Central memory CD8-positive, alpha-beta T cell (primary cell): ENCODE measurements at regions not wholly inside any gene's neighbourhood (a gene's known extent, or its start where the extent isn't known, plus 50 kb on each side); places are given as distances from the start of the nearest gene placed in this dataset.

ENCODE experiments used
- ATAC-seq: fragments of 150-1000 bp; cut with Tn5 transposase; replicated peaks from 2 replicates; pipeline ENCODE4 v1.10.0; 2022; ENCODE audit warnings: mild to moderate bottlenecking, moderate FRiP score, moderate number of reproducible peaks; ENCODE audit not compliant: poor library complexity, severe bottlenecking; ENCODE audit errors: extremely low read depth
- DNase-seq, 2 donors: peaks; one replicate each; pipeline ENCODE4 v3.0.0; 2021; ENCODE audit warnings: low spot score in 2 of 2
- H3K27ac Mint-ChIP-seq: one replicate; pipeline ENCODE4 v1.8.0; 2022; ENCODE audit warnings: low read depth, mild to moderate bottlenecking, moderate library complexity, mixed read lengths
- H3K27me3 Mint-ChIP-seq: one replicate; pipeline ENCODE4 v1.8.0; 2022; ENCODE audit warnings: mixed read lengths
- H3K36me3 Mint-ChIP-seq: one replicate; pipeline ENCODE4 v1.8.0; 2022; ENCODE audit warnings: mild to moderate bottlenecking, moderate library complexity, mixed read lengths; ENCODE audit not compliant: insufficient read depth
- H3K4me1 Mint-ChIP-seq: one replicate; pipeline ENCODE4 v1.8.0; 2022; ENCODE audit warnings: mixed read lengths
- H3K4me3 Mint-ChIP-seq: one replicate; pipeline ENCODE4 v1.8.0; 2022; ENCODE audit warnings: mild to moderate bottlenecking, moderate library complexity, mixed read lengths
- H3K9me3 Mint-ChIP-seq: one replicate; pipeline ENCODE4 v1.8.0; 2022; ENCODE audit warnings: mixed read lengths

- H3K36me3 Mint-ChIP-seq, result peaks cover 1% of the 10 kb centered on the region
- no peak overlapping the region for H3K4me3 Mint-ChIP-seq
- no peaks in the 10 kb centered on the region for H3K4me1 Mint-ChIP-seq
- no peaks in the 10 kb centered on the region for H3K9me3 Mint-ChIP-seq
- DNase-seq (no peak), ATAC-seq (no peak)
- H3K27ac Mint-ChIP-seq, result no peak overlapping the region
- H3K27me3 Mint-ChIP-seq, result peaks cover 31% of the 10 kb centered on the region
These were observed 103.5 kb upstream of the HS3ST3A1 start for GRCh38 chr17:13705221-13705620.

GRCh38 chr17:13721705-13722104, 120.0 kb upstream of the HS3ST3A1 start:
- Mint-ChIP-seq H3K36me3 (no peaks in the 10 kb centered on the region), H3K9me3 (no peaks in the 10 kb centered on the region), H3K27ac (no peak overlapping the region), H3K4me1 (no peaks in the 10 kb centered on the region), H3K4me3 (no peak overlapping the region), H3K27me3 (peaks cover 36% of the 10 kb centered on the region)
- ATAC-seq (no peak), DNase-seq (no peak)

DNA sequence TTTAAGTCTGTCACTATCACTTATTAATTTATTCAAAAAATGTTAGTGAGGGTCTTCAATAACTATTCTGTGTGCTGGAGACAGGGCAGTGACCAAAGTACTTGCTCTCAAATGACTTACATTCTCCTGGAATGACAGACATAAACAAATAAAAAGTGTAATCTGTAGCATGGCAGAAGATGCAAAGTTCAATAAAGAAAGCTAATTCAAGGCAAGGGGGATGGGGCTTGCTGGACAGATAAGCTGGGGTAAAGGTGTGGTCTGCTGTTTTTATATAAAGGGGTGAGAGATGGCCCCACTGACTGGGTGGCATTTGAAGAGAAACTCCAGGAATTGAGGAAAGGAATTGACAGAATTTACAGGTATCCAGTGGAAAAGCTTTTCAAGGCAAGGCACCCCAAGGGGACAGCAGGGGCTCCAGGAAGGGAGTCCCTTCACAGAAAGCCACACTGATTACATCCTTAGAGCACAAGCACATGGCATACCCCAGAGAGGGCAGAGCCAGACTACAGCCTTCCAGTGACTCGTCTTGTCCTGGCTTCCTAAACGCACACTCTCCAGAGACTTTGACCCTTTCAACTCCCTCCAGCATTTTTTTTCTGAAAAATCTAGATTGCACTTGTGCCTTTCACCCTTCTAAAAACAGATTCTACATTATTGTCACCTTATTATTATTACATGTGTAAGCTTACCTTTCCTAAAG, 123.7 kb upstream of the HS3ST3A1 start:
- H3K9me3 Mint-ChIP-seq, result no peaks in the 10 kb centered on the region
- H3K36me3 Mint-ChIP-seq, result no peaks in the 10 kb centered on the region
- no peak overlapping the region for H3K4me3 Mint-ChIP-seq
- DNase-seq (no peak), ATAC-seq (no peak)
- H3K27me3 Mint-ChIP-seq, result peaks cover 26% of the 10 kb centered on the region
- H3K27ac Mint-ChIP-seq, result no peak overlapping the region
- H3K4me1 Mint-ChIP-seq, result no peaks in the 10 kb centered on the region

DNA sequence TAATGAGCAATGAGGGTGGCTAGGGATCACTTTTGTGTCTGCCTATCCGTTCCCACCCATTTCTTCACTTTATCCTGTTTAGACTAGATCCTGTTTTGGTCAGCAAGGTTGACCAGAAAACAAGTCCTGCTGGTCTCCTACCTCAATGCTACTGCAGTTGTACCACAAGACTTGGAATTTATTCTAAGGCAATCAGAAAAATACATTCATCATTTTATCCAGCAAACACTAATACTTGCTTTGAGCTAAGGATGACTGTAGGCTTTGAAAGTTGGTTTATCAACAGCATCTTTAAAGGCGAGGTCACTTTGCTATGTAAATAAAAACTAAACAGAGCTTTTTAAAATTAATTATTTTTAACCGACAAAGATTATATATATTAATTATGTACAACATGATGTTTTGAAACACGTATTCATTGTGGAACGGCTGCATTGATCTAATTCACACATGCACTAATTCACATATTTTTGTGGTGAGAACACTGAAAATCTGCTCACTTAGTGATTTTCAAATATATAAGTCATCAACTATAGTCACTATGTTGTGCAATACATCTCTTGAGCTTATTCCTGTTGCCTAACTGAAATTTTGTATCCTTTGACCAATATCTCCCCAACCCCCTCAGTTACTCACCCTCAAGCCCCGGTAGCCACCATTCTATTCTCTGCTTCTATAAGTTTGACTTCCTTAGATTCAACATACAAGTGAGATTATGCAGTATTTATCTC, 125.9 kb upstream of the HS3ST3A1 start:
- Mint-ChIP-seq H3K36me3 (no peaks in the 10 kb centered on the region), H3K27me3 (peaks cover 26% of the 10 kb centered on the region), H3K9me3 (no peaks in the 10 kb centered on the region), H3K4me3 (no peak overlapping the region), H3K27ac (no peak overlapping the region), H3K4me1 (no peaks in the 10 kb centered on the region)
- no peak for ATAC-seq
- no peak for DNase-seq

DNA sequence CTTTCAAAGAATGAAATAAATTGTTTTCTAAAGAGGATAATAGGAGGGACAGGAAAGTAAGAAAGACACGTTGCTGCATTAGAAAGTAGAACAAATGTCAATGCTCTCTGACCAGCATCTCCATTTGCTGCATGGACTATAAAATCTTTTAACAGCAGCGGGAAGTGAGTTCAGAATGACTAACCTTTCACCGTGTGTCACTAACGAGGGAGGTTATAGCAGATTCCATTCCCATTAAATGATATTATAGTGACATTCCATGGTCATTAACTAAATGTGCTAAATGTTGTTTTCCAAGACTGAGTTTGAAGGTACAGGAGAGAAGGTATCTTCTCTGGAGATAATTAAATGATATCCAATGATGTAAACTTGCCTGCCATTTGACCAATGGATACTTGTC, 127.1 kb upstream of the HS3ST3A1 start:
- Mint-ChIP-seq H3K27me3 (peaks cover 16% of the 10 kb centered on the region), H3K4me3 (no peak overlapping the region)

GRCh38 chr17:13729466-13730134, 127.9 kb upstream of the HS3ST3A1 start:
- Mint-ChIP-seq H3K27me3 (peaks cover 15% of the 10 kb centered on the region), H3K27ac (no peak overlapping the region), H3K4me1 (no peaks in the 10 kb centered on the region), H3K4me3 (no peak overlapping the region), H3K9me3 (no peaks in the 10 kb centered on the region), H3K36me3 (no peaks in the 10 kb centered on the region)
- DNase-seq, result no peak
- ATAC-seq, result no peak

More for the DNA sequence above, 127.1 kb upstream of the HS3ST3A1 start:
- no peak overlapping the region for H3K27ac Mint-ChIP-seq
- no peaks in the 10 kb centered on the region for H3K36me3 Mint-ChIP-seq
- ATAC-seq (no peak), DNase-seq (no peak)
- H3K9me3 Mint-ChIP-seq, result no peaks in the 10 kb centered on the region
- H3K4me1 Mint-ChIP-seq, result no peaks in the 10 kb centered on the region

DNA sequence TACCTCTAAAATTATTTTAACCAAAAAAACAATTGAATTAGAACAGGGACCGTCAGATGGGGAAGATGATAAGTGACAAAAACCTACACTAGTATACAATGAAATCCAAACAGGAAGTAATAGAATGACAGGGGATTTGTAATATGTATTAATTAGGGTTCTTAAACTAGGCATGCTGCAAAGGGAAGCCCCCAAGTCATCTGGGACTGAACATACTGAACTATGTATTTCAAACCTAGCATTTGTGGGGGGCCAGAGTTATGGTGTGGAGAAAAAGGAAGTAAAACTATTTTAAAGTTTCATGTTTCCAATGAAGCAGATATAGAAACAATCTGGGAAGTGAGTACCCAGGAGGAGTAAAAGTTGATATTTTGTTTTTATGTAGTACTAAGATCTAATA, 133.2 kb upstream of the HS3ST3A1 start:
- Mint-ChIP-seq H3K9me3 (no peaks in the 10 kb centered on the region), H3K4me1 (no peaks in the 10 kb centered on the region), H3K36me3 (no peaks in the 10 kb centered on the region), H3K27ac (no peak overlapping the region), H3K27me3 (peaks cover 17% of the 10 kb centered on the region), H3K4me3 (no peak overlapping the region)
- no peak for ATAC-seq
- DNase-seq, result no peak

- Mint-ChIP-seq H3K27me3 (peaks cover 17% of the 10 kb centered on the region), H3K4me3 (no peak overlapping the region), H3K4me1 (no peaks in the 10 kb centered on the region), H3K36me3 (no peaks in the 10 kb centered on the region), H3K9me3 (no peaks in the 10 kb centered on the region), H3K27ac (no peak overlapping the region)
- DNase-seq, result no peak
- no peak for ATAC-seq
These were observed 133.7 kb upstream of the HS3ST3A1 start for GRCh38 chr17:13735444-13735843.

DNA sequence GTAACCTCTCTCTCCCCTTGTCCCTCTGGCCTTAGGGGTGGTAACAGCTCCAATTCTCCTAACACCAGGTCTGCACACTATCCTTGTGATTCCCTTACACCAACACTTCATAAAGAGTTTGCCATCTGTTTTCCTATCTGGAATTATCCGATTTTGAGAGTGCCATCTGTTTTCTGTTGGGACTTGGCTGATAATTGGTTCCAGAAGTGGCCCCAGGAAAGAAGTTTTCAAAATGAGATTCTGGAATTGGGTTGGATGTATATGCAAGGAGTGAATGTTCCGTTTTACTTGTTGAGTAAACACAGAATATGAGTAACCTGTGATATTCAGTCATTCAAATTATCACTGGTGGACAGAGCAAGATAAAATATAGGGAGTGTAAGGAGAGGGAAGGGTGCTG, 134.1 kb upstream of the HS3ST3A1 start:
- DNase-seq, result no peak
- H3K4me3 Mint-ChIP-seq, result no peak overlapping the region
- no peaks in the 10 kb centered on the region for H3K36me3 Mint-ChIP-seq
- H3K9me3 Mint-ChIP-seq, result no peaks in the 10 kb centered on the region
- no peak overlapping the region for H3K27ac Mint-ChIP-seq
- no peaks in the 10 kb centered on the region for H3K4me1 Mint-ChIP-seq
- no peak for ATAC-seq
- peaks cover 17% of the 10 kb centered on the region for H3K27me3 Mint-ChIP-seq

- Mint-ChIP-seq H3K36me3 (no peaks in the 10 kb centered on the region), H3K4me3 (no peak overlapping the region), H3K27me3 (peaks cover 17% of the 10 kb centered on the region), H3K27ac (no peak overlapping the region), H3K9me3 (no peaks in the 10 kb centered on the region), H3K4me1 (no peaks in the 10 kb centered on the region)
- no peak for ATAC-seq
- DNase-seq, result no peak
These were observed 135.2 kb upstream of the HS3ST3A1 start for GRCh38 chr17:13736916-13737315.

DNA sequence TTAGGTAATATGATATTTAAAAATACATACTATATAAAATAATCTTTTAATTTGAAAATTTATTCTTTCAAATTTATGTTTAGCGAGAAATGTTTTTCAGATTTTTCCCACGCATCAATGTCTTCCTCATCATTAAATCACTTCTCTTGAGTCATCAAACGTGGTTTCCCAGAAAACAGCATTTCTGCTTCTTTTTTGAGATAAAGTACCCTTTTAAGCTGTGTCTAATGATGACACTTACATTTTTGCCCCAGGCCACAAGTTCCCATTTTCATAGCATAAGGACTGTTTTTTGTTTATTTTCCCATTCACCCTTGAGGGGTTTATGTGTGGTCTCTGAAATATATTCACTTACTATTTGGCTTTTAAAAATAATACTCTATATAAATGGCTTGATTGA, 139.0 kb upstream of the HS3ST3A1 start:
- H3K4me3 Mint-ChIP-seq, result no peak overlapping the region
- H3K27me3 Mint-ChIP-seq, result peaks cover 34% of the 10 kb centered on the region
- no peaks in the 10 kb centered on the region for H3K9me3 Mint-ChIP-seq
- no peaks in the 10 kb centered on the region for H3K36me3 Mint-ChIP-seq
- no peak for ATAC-seq
- no peak for DNase-seq
- no peaks in the 10 kb centered on the region for H3K4me1 Mint-ChIP-seq
- H3K27ac Mint-ChIP-seq, result no peak overlapping the region

- Mint-ChIP-seq H3K27me3 (peaks cover 45% of the 10 kb centered on the region), H3K27ac (no peak overlapping the region), H3K36me3 (no peaks in the 10 kb centered on the region), H3K4me1 (no peaks in the 10 kb centered on the region), H3K9me3 (no peaks in the 10 kb centered on the region), H3K4me3 (no peak overlapping the region)
- ATAC-seq (no peak), DNase-seq (no peak)
These were observed 140.0 kb upstream of the HS3ST3A1 start for GRCh38 chr17:13741744-13742143.

- no peak overlapping the region for H3K27ac Mint-ChIP-seq
- H3K36me3 Mint-ChIP-seq, result no peaks in the 10 kb centered on the region
These were observed 142.2 kb upstream of the HS3ST3A1 start for GRCh38 chr17:13743906-13744305.

More at GRCh38 chr17:13743906-13744305, 142.2 kb upstream of the HS3ST3A1 start:
- Mint-ChIP-seq H3K27me3 (peaks cover 36% of the 10 kb centered on the region), H3K9me3 (no peaks in the 10 kb centered on the region), H3K4me3 (no peak overlapping the region), H3K4me1 (no peaks in the 10 kb centered on the region)
- no peak for DNase-seq
- no peak for ATAC-seq
